ENCODE measurements at regions not wholly inside any gene's neighbourhood (a gene's known extent, or its start where the extent isn't known, plus 50 kb on each side); places are given as distances from the start of the nearest gene placed in this dataset.

DNA sequence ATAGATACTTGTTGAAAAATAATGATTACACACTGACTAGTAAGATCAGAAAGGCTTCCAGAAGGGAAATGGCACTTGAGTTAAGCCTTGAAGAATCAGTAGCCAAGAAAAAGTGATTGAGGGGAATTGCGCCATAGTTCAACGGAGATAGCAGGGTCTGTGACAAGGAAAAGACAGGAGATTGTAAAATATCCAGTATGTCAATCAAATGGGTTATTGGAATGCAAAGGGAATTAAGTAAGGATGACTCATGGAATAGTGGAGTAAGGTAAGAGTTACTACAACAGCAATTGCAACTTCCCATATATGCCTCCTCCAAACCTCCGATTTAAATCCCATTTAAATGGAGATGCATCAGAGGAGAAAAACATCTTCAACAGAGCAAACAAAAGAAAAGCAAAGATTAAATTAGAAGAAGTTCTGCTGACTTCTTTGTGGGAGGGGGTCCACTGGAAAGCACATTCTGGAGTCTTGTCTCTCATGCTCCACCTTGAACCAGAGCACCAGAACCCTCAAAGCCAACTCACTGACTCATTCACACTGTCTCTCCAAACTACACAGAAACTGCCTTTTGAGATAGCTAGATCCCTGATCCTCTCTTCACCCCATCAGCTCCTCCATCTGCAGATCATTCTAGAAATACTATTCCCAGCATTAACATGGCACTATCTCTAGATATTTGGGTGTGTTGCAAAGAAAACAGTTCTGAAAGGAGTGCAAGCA, 138.2 kb downstream of the NUAK1 start:
- H3K4me2 ChIP-seq (ENCODE audit: low read depth, low read length, poor library complexity, severe bottlenecking) = no peak overlapping the region
- no peak overlapping the region for H2AFZ ChIP-seq (ENCODE audit: low read depth, low read length, severe bottlenecking)
- no peaks in the 10 kb centered on the region for H4K20me1 ChIP-seq (ENCODE audit: low read depth, low read length)
- no peaks in the 10 kb centered on the region for H3K36me3 ChIP-seq (ENCODE audit: low read length)
- no peaks in the 10 kb centered on the region for H3F3A ChIP-seq (ENCODE audit: insufficient read depth)
- H3K9me3 ChIP-seq (ENCODE audit: insufficient read depth, low read length) = no peaks in the 10 kb centered on the region
- H3K4me3 ChIP-seq (ENCODE audit: insufficient read depth, low read length, poor library complexity, severe bottlenecking) = no peak overlapping the region
- no peak for TF ChIP-seq EZH2phosphoT487 (conservative IDR thresholded peaks at IDR 0.05; ENCODE audit: low read length)
- TF ChIP-seq, protein P1, sequence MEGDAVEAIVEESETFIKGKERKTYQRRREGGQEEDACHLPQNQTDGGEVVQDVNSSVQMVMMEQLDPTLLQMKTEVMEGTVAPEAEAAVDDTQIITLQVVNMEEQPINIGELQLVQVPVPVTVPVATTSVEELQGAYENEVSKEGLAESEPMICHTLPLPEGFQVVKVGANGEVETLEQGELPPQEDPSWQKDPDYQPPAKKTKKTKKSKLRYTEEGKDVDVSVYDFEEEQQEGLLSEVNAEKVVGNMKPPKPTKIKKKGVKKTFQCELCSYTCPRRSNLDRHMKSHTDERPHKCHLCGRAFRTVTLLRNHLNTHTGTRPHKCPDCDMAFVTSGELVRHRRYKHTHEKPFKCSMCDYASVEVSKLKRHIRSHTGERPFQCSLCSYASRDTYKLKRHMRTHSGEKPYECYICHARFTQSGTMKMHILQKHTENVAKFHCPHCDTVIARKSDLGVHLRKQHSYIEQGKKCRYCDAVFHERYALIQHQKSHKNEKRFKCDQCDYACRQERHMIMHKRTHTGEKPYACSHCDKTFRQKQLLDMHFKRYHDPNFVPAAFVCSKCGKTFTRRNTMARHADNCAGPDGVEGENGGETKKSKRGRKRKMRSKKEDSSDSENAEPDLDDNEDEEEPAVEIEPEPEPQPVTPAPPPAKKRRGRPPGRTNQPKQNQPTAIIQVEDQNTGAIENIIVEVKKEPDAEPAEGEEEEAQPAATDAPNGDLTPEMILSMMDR (IDR thresholded peaks at IDR 0.05; ENCODE audit: insufficient read depth, low read length, poor library complexity, severe bottlenecking) = no peak
- H3K9me2 ChIP-seq (replicated peaks; ENCODE audit: insufficient read depth, low read length) = no peaks in the 10 kb centered on the region
- no peaks in the 10 kb centered on the region for H3K27me3 ChIP-seq (ENCODE audit: low read length)
- H3K27ac ChIP-seq (ENCODE audit: low read depth, low read length) = no peak overlapping the region
- H3K9ac ChIP-seq (ENCODE audit: low read length) = no peak overlapping the region
- no peaks in the 10 kb centered on the region for H3K79me2 ChIP-seq (ENCODE audit: insufficient read depth, low read length)

- no peaks in the 10 kb centered on the region for H3K36me3 ChIP-seq (ENCODE audit: low read length)
- H2AFZ ChIP-seq (ENCODE audit: low read depth, low read length, severe bottlenecking) = no peak overlapping the region
- H3K4me2 ChIP-seq (ENCODE audit: low read depth, low read length, poor library complexity, severe bottlenecking) = no peak overlapping the region
- H3F3A ChIP-seq (ENCODE audit: insufficient read depth) = no peaks in the 10 kb centered on the region
- no peaks in the 10 kb centered on the region for H3K9me3 ChIP-seq (ENCODE audit: insufficient read depth, low read length)
- H4K20me1 ChIP-seq (ENCODE audit: low read depth, low read length) = no peaks in the 10 kb centered on the region
- no peak overlapping the region for H3K9ac ChIP-seq (ENCODE audit: low read length)
- H3K9me2 ChIP-seq (replicated peaks; ENCODE audit: insufficient read depth, low read length) = no peaks in the 10 kb centered on the region
- H3K4me3 ChIP-seq (ENCODE audit: insufficient read depth, low read length, poor library complexity, severe bottlenecking) = no peak overlapping the region
- TF ChIP-seq, protein P1 (IDR thresholded peaks at IDR 0.05; ENCODE audit: insufficient read depth, low read length, poor library complexity, severe bottlenecking) = no peak
- TF ChIP-seq EZH2phosphoT487 (conservative IDR thresholded peaks at IDR 0.05; ENCODE audit: low read length) = no peak
- H3K27ac ChIP-seq (ENCODE audit: low read depth, low read length) = no peak overlapping the region
- no peaks in the 10 kb centered on the region for H3K79me2 ChIP-seq (ENCODE audit: insufficient read depth, low read length)
- H3K27me3 ChIP-seq (ENCODE audit: low read length) = no peaks in the 10 kb centered on the region
These were observed 137.5 kb downstream of the NUAK1 start for GRCh38 chr12:106001105-106001836.

GRCh38 chr12:106001837-106002218, 136.9 kb downstream of the NUAK1 start:
- TF ChIP-seq, protein P1 (IDR thresholded peaks at IDR 0.05; ENCODE audit: insufficient read depth, low read length, poor library complexity, severe bottlenecking) = no peak
- no peak for TF ChIP-seq EZH2phosphoT487 (conservative IDR thresholded peaks at IDR 0.05; ENCODE audit: low read length)
- Histone ChIP-seq H3K27ac (ENCODE audit: low read depth, low read length) (no peak overlapping the region), H3K27me3 (ENCODE audit: low read length) (no peaks in the 10 kb centered on the region), H3K9ac (ENCODE audit: low read length) (no peak overlapping the region), H4K20me1 (ENCODE audit: low read depth, low read length) (no peaks in the 10 kb centered on the region), H3K4me2 (ENCODE audit: low read depth, low read length, poor library complexity, severe bottlenecking) (no peak overlapping the region), H3K9me3 (ENCODE audit: insufficient read depth, low read length) (no peaks in the 10 kb centered on the region), H3K4me3 (ENCODE audit: insufficient read depth, low read length, poor library complexity, severe bottlenecking) (no peak overlapping the region), H3K9me2 (replicated peaks; ENCODE audit: insufficient read depth, low read length) (no peaks in the 10 kb centered on the region), H3K36me3 (ENCODE audit: low read length) (no peaks in the 10 kb centered on the region), H2AFZ (ENCODE audit: low read depth, low read length, severe bottlenecking) (no peak overlapping the region), H3K79me2 (ENCODE audit: insufficient read depth, low read length) (no peaks in the 10 kb centered on the region), H3F3A (ENCODE audit: insufficient read depth) (no peaks in the 10 kb centered on the region)
